Loucy (cell line): ENCODE measurements at regions not wholly inside any gene's neighbourhood (a gene's known extent, or its start where the extent isn't known, plus 50 kb on each side); places are given as distances from the start of the nearest gene placed in this dataset.

ENCODE experiments used
- CTCF ChIP-seq: fragments of 200-600 bp; sonication (generic); conservative IDR thresholded peaks from 2 replicates; pipeline ENCODE4 v1.5.1; 2014; ENCODE audit warnings: mild to moderate bottlenecking, antibody characterized with exemption, low read length
- EZH2phosphoT487 ChIP-seq: fragments of 200-600 bp; IDR thresholded peaks from 2 replicates; pipeline ENCODE4 v1.6.1; 2018; ENCODE audit warnings: antibody characterized with exemption, mild to moderate bottlenecking, moderate library complexity, borderline replicate concordance

GRCh38 chr21:38933731-38934130 is 128.0 kb downstream of the ETS2 start:
- TF ChIP-seq CTCF (no peak), EZH2phosphoT487 (no peak)
